PC-3 (cell line): ENCODE measurements at regions not wholly inside any gene's neighbourhood (a gene's known extent, or its start where the extent isn't known, plus 50 kb on each side); places are given as distances from the start of the nearest gene placed in this dataset.

Experiments
- CTCF ChIP-seq: fragments of 300-600 bp; sonication (generic); conservative IDR thresholded peaks from 2 replicates; pipeline ENCODE4 v1.5.1; 2017; ENCODE audit warnings: antibody characterized with exemption, low read depth, mild to moderate bottlenecking, low read length
- EZH2 ChIP-seq: fragments of 300-600 bp; sonication (generic); IDR thresholded peaks from one replicate; pipeline ENCODE4 v1.6.1; 2017; ENCODE audit warnings: antibody characterized with exemption, mild to moderate bottlenecking, low read length; ENCODE audit not compliant: unreplicated experiment

GRCh38 chr7:46507560-46507959 is 586.5 kb upstream of the IGFBP3 start:
- TF ChIP-seq CTCF (no peak), EZH2 (no peak)
